Natural killer cell (primary cell): ENCODE measurements at regions not wholly inside any gene's neighbourhood (a gene's known extent, or its start where the extent isn't known, plus 50 kb on each side); places are given as distances from the start of the nearest gene placed in this dataset.

Source experiments
- ATAC-seq, 3 donors: fragments of 150-1000 bp in 2 of 3; fragments of 200-7000 bp in 1 of 3; cut with Tn5 transposase; 1 replicate in 1 of 3; 2 replicates in 2 of 3; pipeline ENCODE4 v1.10.0; 2021; ENCODE audit warnings: mild to moderate bottlenecking in 2 of 3, moderate library complexity in 2 of 3
- DNase-seq, 2 donors: peaks; one replicate each; pipeline versions ENCODE4 v3.0.0 to v3.0.0-alpha.2; 2013 to 2021; ENCODE audit warnings: mixed read lengths in 1 of 2
- H3K27ac ChIP-seq: one replicate; pipeline ENCODE4 v1.5.1; 2013; ENCODE audit warnings: mild to moderate bottlenecking, low read length
- H3K27me3 ChIP-seq: one replicate; pipeline ENCODE4 v1.6.1; 2013; ENCODE audit warnings: low read length; ENCODE audit not compliant: control insufficient read depth, insufficient read depth
- H3K36me3 ChIP-seq: one replicate; pipeline ENCODE4 v1.6.1; 2013; ENCODE audit warnings: low read length; ENCODE audit not compliant: control insufficient read depth, insufficient read depth
- H3K4me1 ChIP-seq: one replicate; pipeline ENCODE4 v1.6.1; 2013; ENCODE audit warnings: low read length; ENCODE audit not compliant: control insufficient read depth, insufficient read depth
- H3K4me3 ChIP-seq: one replicate; pipeline ENCODE4 v1.5.1; 2013; ENCODE audit warnings: low read length
- H3K9me3 ChIP-seq: one replicate; pipeline ENCODE4 v1.6.1; 2013; ENCODE audit warnings: low read length; ENCODE audit not compliant: control insufficient read depth, insufficient read depth
- H3K27ac Mint-ChIP-seq, 2 donors: one replicate each; pipeline ENCODE4 v1.8.0; 2022; ENCODE audit warnings: mild to moderate bottlenecking in 2 of 2, mixed read lengths in 2 of 2, moderate library complexity in 1 of 2
- H3K27me3 Mint-ChIP-seq, 2 donors: one replicate each; pipeline ENCODE4 v1.8.0; 2022; ENCODE audit warnings: low read depth in 2 of 2, mixed read lengths in 2 of 2
- H3K36me3 Mint-ChIP-seq: one replicate; pipeline ENCODE4 v1.8.0; 2022; ENCODE audit warnings: mixed read lengths
- H3K4me1 Mint-ChIP-seq, 2 donors: one replicate each; pipeline ENCODE4 v1.8.0; 2022; ENCODE audit warnings: mixed read lengths in 2 of 2
- H3K4me3 Mint-ChIP-seq: one replicate; pipeline ENCODE4 v1.8.0; 2022; ENCODE audit warnings: mild to moderate bottlenecking, moderate library complexity, mixed read lengths
- H3K9me3 Mint-ChIP-seq, 2 donors: one replicate each; pipeline ENCODE4 v1.8.0; 2022; ENCODE audit warnings: mixed read lengths in 2 of 2
- WGBS: methylation state at CpG from one replicate; pipeline ENCODE4 v1.1.7; 2013; ENCODE audit warnings: missing lambda C conversion rate; ENCODE audit not compliant: insufficient coverage; 5-methylcytosine and 5-hydroxymethylcytosine counted together
- intact Hi-C: fragments of 100-400 bp; cut with micrococcal nuclease; formaldehyde crosslinking; loops from one replicate; pipeline ENCODE4 v1.14.2; 2022
- TF ChIP-seq, protein P1 (sequence below): fragments of 200-600 bp; IDR thresholded peaks from one replicate; pipeline ENCODE4 v1.8.0; 2022; ENCODE audit warnings: antibody characterized with exemption

- Histone ChIP-seq H3K4me1 (no peaks in the 10 kb centered on the region), H3K9me3 (no peaks in the 10 kb centered on the region), H3K4me3 (no peak overlapping the region), H3K36me3 (no peaks in the 10 kb centered on the region), H3K27me3 (no peaks in the 10 kb centered on the region), H3K27ac (no peak overlapping the region)
- H3K4me3 Mint-ChIP-seq, result no peak overlapping the region
- H3K27ac Mint-ChIP-seq, result no peak overlapping the region
- intact Hi-C loops, result no loop called here
- no peaks in the 10 kb centered on the region for H3K4me1 Mint-ChIP-seq
- ATAC-seq (no peak), DNase-seq (no peak)
- peaks cover 4% of the 10 kb centered on the region for H3K36me3 Mint-ChIP-seq
- H3K9me3 Mint-ChIP-seq, result no peaks in the 10 kb centered on the region
- peaks cover 2 to 27% of the 10 kb centered on the region in 2 donors for H3K27me3 Mint-ChIP-seq
- 60% methylated on average over 2 of the region's 2 CpGs for WGBS
- TF ChIP-seq, protein P1, sequence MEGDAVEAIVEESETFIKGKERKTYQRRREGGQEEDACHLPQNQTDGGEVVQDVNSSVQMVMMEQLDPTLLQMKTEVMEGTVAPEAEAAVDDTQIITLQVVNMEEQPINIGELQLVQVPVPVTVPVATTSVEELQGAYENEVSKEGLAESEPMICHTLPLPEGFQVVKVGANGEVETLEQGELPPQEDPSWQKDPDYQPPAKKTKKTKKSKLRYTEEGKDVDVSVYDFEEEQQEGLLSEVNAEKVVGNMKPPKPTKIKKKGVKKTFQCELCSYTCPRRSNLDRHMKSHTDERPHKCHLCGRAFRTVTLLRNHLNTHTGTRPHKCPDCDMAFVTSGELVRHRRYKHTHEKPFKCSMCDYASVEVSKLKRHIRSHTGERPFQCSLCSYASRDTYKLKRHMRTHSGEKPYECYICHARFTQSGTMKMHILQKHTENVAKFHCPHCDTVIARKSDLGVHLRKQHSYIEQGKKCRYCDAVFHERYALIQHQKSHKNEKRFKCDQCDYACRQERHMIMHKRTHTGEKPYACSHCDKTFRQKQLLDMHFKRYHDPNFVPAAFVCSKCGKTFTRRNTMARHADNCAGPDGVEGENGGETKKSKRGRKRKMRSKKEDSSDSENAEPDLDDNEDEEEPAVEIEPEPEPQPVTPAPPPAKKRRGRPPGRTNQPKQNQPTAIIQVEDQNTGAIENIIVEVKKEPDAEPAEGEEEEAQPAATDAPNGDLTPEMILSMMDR, result no peak
Observed at GRCh38 chr9:3696368-3696767, 170.6 kb upstream of the RFX3 start.

- no peaks in the 10 kb centered on the region for H3K9me3 Mint-ChIP-seq
- no peaks in the 10 kb centered on the region for H3K9me3 ChIP-seq
- H3K4me1 Mint-ChIP-seq, result no peaks in the 10 kb centered on the region
- intact Hi-C loops, result no loop called here
- 100% methylated on average over 1 of the region's 1 CpG for WGBS
- no peak overlapping the region for H3K27ac Mint-ChIP-seq
- no peak for DNase-seq
- H3K4me1 ChIP-seq, result no peaks in the 10 kb centered on the region
- no peak for ATAC-seq
- no peak overlapping the region for H3K4me3 Mint-ChIP-seq
- TF ChIP-seq, protein P1, result no peak
- H3K4me3 ChIP-seq, result no peak overlapping the region
- H3K27me3 Mint-ChIP-seq, result peaks cover 0 to 3% of the 10 kb centered on the region in 2 donors
- H3K36me3 Mint-ChIP-seq, result peaks cover 7% of the 10 kb centered on the region
- H3K27ac ChIP-seq, result no peak overlapping the region
- H3K36me3 ChIP-seq, result no peaks in the 10 kb centered on the region
- H3K27me3 ChIP-seq, result no peaks in the 10 kb centered on the region
Observed at GRCh38 chr9:3692606-3693005, 166.8 kb upstream of the RFX3 start.

DNA sequence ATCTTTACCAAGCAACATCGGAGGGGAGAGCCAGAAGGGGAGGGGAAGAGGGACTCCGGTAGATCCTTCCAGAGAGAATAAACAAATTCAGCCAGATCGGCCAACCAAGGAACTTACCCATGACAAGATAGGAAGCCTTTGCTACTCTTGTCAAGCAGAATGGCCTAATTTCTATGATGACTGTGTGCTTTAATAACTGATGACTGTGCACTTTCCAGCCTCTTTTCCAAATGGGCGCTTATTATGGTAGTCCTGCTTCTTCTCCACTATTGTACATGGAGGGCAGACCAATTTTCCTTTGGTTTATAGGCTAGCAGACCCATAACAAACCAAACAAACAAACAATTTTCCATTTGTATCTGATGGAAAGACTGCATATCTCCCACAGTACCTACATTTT, 163.8 kb upstream of the RFX3 start:
- WGBS, result 93% methylated on average over 4 of the region's 4 CpGs
- Mint-ChIP-seq H3K4me1 (no peaks in the 10 kb centered on the region), H3K36me3 (peaks cover 7% of the 10 kb centered on the region), H3K9me3 (no peaks in the 10 kb centered on the region), H3K4me3 (no peak overlapping the region), H3K27me3 (peaks cover 0 to 3% of the 10 kb centered on the region in 2 donors), H3K27ac (no peak overlapping the region)
- H3K27ac ChIP-seq, result no peak overlapping the region
- no peak for ATAC-seq
- H3K4me3 ChIP-seq, result no peak overlapping the region
- H3K27me3 ChIP-seq, result no peaks in the 10 kb centered on the region
- intact Hi-C loops, result no loop called here
- H3K9me3 ChIP-seq, result no peaks in the 10 kb centered on the region
- DNase-seq, result no peak
- no peaks in the 10 kb centered on the region for H3K4me1 ChIP-seq
- TF ChIP-seq, protein P1, result no peak
- no peaks in the 10 kb centered on the region for H3K36me3 ChIP-seq

- Mint-ChIP-seq H3K4me1 (no peaks in the 10 kb centered on the region), H3K9me3 (no peaks in the 10 kb centered on the region)
Observed at GRCh38 chr9:3687145-3687544, 161.3 kb upstream of the RFX3 start.

More at GRCh38 chr9:3687145-3687544, 161.3 kb upstream of the RFX3 start:
- no peak overlapping the region for H3K4me3 Mint-ChIP-seq
- ATAC-seq (no peak), DNase-seq (no peak)
- H3K4me3 ChIP-seq, result no peak overlapping the region
- H3K36me3 ChIP-seq, result no peaks in the 10 kb centered on the region
- H3K36me3 Mint-ChIP-seq, result peaks cover 7% of the 10 kb centered on the region
- H3K27ac ChIP-seq, result no peak overlapping the region
- TF ChIP-seq, protein P1, result no peak
- no peaks in the 10 kb centered on the region for H3K27me3 ChIP-seq
- no peaks in the 10 kb centered on the region for H3K4me1 ChIP-seq
- intact Hi-C loops, result no loop called here
- peaks cover 0 to 3% of the 10 kb centered on the region in 2 donors for H3K27me3 Mint-ChIP-seq
- H3K9me3 ChIP-seq, result no peaks in the 10 kb centered on the region
- no peak overlapping the region for H3K27ac Mint-ChIP-seq
